Epithelial cell of proximal tubule (primary cell): ENCODE measurements at regions not wholly inside any gene's neighbourhood (a gene's known extent, or its start where the extent isn't known, plus 50 kb on each side); places are given as distances from the start of the nearest gene placed in this dataset.
A peak's percentile ranks its signal among the peaks of the same experiment; 100 is the strongest.
"Not testable (repeated sequence)": the region's sequence is repeated elsewhere in the genome, so short reads cannot be mapped to it uniquely, and the experiment has no call there.

Experiments used
- DNase-seq: peaks from one replicate; pipeline ENCODE4 v3.0.0-alpha.2; 2011; ENCODE audit warnings: low read depth
- H3K4me3 ChIP-seq: 2 replicates; pipeline ENCODE4 v1.5.1; 2011; ENCODE audit warnings: low read depth, mild to moderate bottlenecking, low read length
- TF ChIP-seq, protein P1 (sequence below): conservative IDR thresholded peaks from 2 replicates; pipeline ENCODE4 v1.5.1; 2012; ENCODE audit warnings: low read depth, mild to moderate bottlenecking, low read length

- DNase-seq: no peak
Measured at GRCh38 chr3:153979418-153980251, 141.6 kb upstream of the ARHGEF26 start.

DNA sequence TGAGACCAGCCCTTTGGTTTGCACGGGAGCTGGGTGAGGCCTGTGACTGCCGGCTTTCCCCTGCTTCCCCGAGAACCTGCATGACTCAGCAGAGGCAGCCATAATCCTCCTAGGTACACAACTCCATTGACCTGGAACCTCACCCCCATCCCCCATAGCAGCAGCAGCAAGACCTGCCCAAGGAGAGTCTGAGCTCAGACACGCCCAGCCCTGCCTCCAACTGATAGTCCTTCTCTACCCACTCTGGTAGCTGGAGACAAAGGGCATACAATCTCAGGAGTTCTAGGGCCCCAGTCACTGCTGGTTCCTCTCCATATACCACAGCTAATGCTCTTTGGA is 141.0 kb upstream of the ARHGEF26 start:
- TF ChIP-seq, protein P1, sequence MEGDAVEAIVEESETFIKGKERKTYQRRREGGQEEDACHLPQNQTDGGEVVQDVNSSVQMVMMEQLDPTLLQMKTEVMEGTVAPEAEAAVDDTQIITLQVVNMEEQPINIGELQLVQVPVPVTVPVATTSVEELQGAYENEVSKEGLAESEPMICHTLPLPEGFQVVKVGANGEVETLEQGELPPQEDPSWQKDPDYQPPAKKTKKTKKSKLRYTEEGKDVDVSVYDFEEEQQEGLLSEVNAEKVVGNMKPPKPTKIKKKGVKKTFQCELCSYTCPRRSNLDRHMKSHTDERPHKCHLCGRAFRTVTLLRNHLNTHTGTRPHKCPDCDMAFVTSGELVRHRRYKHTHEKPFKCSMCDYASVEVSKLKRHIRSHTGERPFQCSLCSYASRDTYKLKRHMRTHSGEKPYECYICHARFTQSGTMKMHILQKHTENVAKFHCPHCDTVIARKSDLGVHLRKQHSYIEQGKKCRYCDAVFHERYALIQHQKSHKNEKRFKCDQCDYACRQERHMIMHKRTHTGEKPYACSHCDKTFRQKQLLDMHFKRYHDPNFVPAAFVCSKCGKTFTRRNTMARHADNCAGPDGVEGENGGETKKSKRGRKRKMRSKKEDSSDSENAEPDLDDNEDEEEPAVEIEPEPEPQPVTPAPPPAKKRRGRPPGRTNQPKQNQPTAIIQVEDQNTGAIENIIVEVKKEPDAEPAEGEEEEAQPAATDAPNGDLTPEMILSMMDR: no peak
- DNase-seq: peak; percentile 26
- no peak overlapping the region for H3K4me3 ChIP-seq

More at GRCh38 chr3:153979418-153980251, 141.6 kb upstream of the ARHGEF26 start:
- TF ChIP-seq, protein P1: no peak
- H3K4me3 ChIP-seq: no peak overlapping the region

DNA sequence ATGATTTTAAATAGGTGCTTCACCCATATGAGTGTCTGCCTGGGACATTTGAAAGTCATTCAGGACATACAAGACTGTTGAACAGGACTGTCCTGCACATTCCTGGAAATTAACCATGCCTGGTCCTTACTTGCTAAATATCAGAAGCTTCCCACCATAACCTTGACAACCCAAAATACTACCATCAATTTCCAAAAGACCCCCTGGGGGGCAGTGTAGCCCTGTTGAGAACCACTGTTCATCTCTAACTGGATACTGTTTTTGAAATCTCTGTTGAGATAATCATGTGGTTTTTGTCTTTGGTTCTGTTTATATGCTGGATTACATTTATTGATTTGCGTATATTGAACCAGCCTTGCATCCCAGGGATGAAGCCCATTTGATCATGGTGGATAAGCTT is 123.8 kb upstream of the ARHGEF26 start:
- TF ChIP-seq, protein P1: peak; percentile 38
- DNase-seq, H3K4me3 ChIP-seq: not testable (repeated sequence)

GRCh38 chr3:154003649-154004048 is 117.5 kb upstream of the ARHGEF26 start:
- no peak overlapping the region for H3K4me3 ChIP-seq
- TF ChIP-seq, protein P1: no peak

GRCh38 chr3:154011036-154011435 is 110.2 kb upstream of the ARHGEF26 start:
- no peak overlapping the region for H3K4me3 ChIP-seq
- TF ChIP-seq, protein P1: no peak
- DNase-seq: no peak

More at GRCh38 chr3:154003649-154004048, 117.5 kb upstream of the ARHGEF26 start:
- no peak for DNase-seq

DNA sequence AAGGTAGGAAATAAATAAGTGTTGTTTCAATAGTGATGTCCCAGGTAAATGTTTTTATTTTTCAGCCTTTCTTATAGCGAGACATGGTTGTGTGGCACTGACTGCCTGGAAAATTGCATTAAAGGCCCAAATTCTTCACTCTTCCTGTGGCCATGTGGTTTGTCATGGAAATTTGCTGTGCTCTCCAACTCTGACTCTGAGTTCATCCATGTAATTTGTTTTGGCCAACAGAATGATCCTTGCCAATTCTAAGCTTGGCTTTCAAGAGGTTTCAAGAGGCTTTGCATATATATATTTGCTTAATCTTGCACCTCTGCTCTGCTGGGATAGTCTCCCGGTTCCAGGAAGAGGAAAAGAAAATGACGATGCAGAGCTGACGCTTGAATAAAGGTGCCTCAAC is 107.5 kb upstream of the ARHGEF26 start:
- DNase-seq: no peak
- TF ChIP-seq, protein P1: no peak
- no peak overlapping the region for H3K4me3 ChIP-seq

- DNase-seq: no peak
- no peak overlapping the region for H3K4me3 ChIP-seq
- TF ChIP-seq, protein P1: no peak
Measured at GRCh38 chr3:154015307-154015706, 105.9 kb upstream of the ARHGEF26 start.
